ENCODE measurements at regions not wholly inside any gene's neighbourhood (a gene's known extent, or its start where the extent isn't known, plus 50 kb on each side); places are given as distances from the start of the nearest gene placed in this dataset.

GRCh38 chr11:103789952-103790351 lies 246.5 kb upstream of the DDI1 start:
- Histone ChIP-seq H3K9me3 (ENCODE audit: low read depth, low read length, poor library complexity, severe bottlenecking) (peaks cover 2% of the 10 kb centered on the region), H3K27me3 (replicated peaks; ENCODE audit: insufficient read depth, low read depth, low read length, poor library complexity) (no peaks in the 10 kb centered on the region), H3K36me3 (ENCODE audit: insufficient read depth, low read length, poor library complexity, severe bottlenecking) (no peaks in the 10 kb centered on the region), H3K4me3 (ENCODE audit: low read depth, low read length, poor library complexity, severe bottlenecking) (no peak overlapping the region), H3K27ac (ENCODE audit: low read depth, low read length, poor library complexity, severe bottlenecking) (no peak overlapping the region), H3K4me1 (ENCODE audit: insufficient read depth, low read length, poor library complexity, severe bottlenecking) (no peaks in the 10 kb centered on the region)
- ChIA-PET CTCF (no interaction called here), POLR2A (ENCODE audit: low non-redundant PET) (no interaction called here)
- TF ChIP-seq CTCF (conservative IDR thresholded peaks at IDR 0.05; ENCODE audit: low read depth, low read length) (no peak), EZH2 (IDR thresholded peaks at IDR 0.05; ENCODE audit: borderline replicate concordance, low read depth, low read length, poor library complexity, severe bottlenecking) (no peak)
- BruUV-seq (replicated peaks) = no TSS peak
- no peak for DNase-seq (ENCODE audit: low spot score)
- intact Hi-C loops (cut with micrococcal nuclease; ENCODE audit: unreplicated experiment) = no loop called here

- no TSS peak for BruUV-seq (replicated peaks)
- no peak for DNase-seq (ENCODE audit: low spot score)
- no peak overlapping the region for H3K27ac ChIP-seq (ENCODE audit: low read depth, low read length, poor library complexity, severe bottlenecking)
- intact Hi-C loops (cut with micrococcal nuclease; ENCODE audit: unreplicated experiment) = no loop called here
- no peaks in the 10 kb centered on the region for H3K9me3 ChIP-seq (ENCODE audit: low read depth, low read length, poor library complexity, severe bottlenecking)
- H3K4me1 ChIP-seq (ENCODE audit: insufficient read depth, low read length, poor library complexity, severe bottlenecking) = no peaks in the 10 kb centered on the region
- ChIA-PET CTCF (no interaction called here), POLR2A (ENCODE audit: low non-redundant PET) (no interaction called here)
- H3K4me3 ChIP-seq (ENCODE audit: low read depth, low read length, poor library complexity, severe bottlenecking) = no peak overlapping the region
- TF ChIP-seq CTCF (conservative IDR thresholded peaks at IDR 0.05; ENCODE audit: low read depth, low read length) (no peak), EZH2 (IDR thresholded peaks at IDR 0.05; ENCODE audit: borderline replicate concordance, low read depth, low read length, poor library complexity, severe bottlenecking) (no peak)
- no peaks in the 10 kb centered on the region for H3K27me3 ChIP-seq (replicated peaks; ENCODE audit: insufficient read depth, low read depth, low read length, poor library complexity)
- no peaks in the 10 kb centered on the region for H3K36me3 ChIP-seq (ENCODE audit: insufficient read depth, low read length, poor library complexity, severe bottlenecking)
Observed at GRCh38 chr11:103792981-103793468, 243.4 kb upstream of the DDI1 start.

- H3K27ac ChIP-seq (ENCODE audit: low read depth, low read length, poor library complexity, severe bottlenecking) = no peak overlapping the region
- H3K4me1 ChIP-seq (ENCODE audit: insufficient read depth, low read length, poor library complexity, severe bottlenecking) = no peaks in the 10 kb centered on the region
- no peaks in the 10 kb centered on the region for H3K36me3 ChIP-seq (ENCODE audit: insufficient read depth, low read length, poor library complexity, severe bottlenecking)
- ChIA-PET CTCF (no interaction called here), POLR2A (ENCODE audit: low non-redundant PET) (no interaction called here)
- TF ChIP-seq CTCF (conservative IDR thresholded peaks at IDR 0.05; ENCODE audit: low read depth, low read length) (no peak), EZH2 (IDR thresholded peaks at IDR 0.05; ENCODE audit: borderline replicate concordance, low read depth, low read length, poor library complexity, severe bottlenecking) (no peak)
- intact Hi-C loops (cut with micrococcal nuclease; ENCODE audit: unreplicated experiment) = no loop called here
- DNase-seq (ENCODE audit: low spot score) = no peak
- no peaks in the 10 kb centered on the region for H3K9me3 ChIP-seq (ENCODE audit: low read depth, low read length, poor library complexity, severe bottlenecking)
- BruUV-seq (replicated peaks) = no TSS peak
- H3K27me3 ChIP-seq (replicated peaks; ENCODE audit: insufficient read depth, low read depth, low read length, poor library complexity) = no peaks in the 10 kb centered on the region
- no peak overlapping the region for H3K4me3 ChIP-seq (ENCODE audit: low read depth, low read length, poor library complexity, severe bottlenecking)
Observed at GRCh38 chr11:103794262-103794661, 242.2 kb upstream of the DDI1 start.

All from A673 (cell line).